HG03039 (cell line): ENCODE measurements at regions not wholly inside any gene's neighbourhood (a gene's known extent, or its start where the extent isn't known, plus 50 kb on each side); places are given as distances from the start of the nearest gene placed in this dataset.

ENCODE experiments used
- ATAC-seq: cut with Tn5 transposase; IDR thresholded peaks from one replicate; pipeline ENCODE4 v1.9.1; 2021; ENCODE audit warnings: mild to moderate bottlenecking, moderate library complexity; ENCODE audit not compliant: unreplicated experiment

DNA sequence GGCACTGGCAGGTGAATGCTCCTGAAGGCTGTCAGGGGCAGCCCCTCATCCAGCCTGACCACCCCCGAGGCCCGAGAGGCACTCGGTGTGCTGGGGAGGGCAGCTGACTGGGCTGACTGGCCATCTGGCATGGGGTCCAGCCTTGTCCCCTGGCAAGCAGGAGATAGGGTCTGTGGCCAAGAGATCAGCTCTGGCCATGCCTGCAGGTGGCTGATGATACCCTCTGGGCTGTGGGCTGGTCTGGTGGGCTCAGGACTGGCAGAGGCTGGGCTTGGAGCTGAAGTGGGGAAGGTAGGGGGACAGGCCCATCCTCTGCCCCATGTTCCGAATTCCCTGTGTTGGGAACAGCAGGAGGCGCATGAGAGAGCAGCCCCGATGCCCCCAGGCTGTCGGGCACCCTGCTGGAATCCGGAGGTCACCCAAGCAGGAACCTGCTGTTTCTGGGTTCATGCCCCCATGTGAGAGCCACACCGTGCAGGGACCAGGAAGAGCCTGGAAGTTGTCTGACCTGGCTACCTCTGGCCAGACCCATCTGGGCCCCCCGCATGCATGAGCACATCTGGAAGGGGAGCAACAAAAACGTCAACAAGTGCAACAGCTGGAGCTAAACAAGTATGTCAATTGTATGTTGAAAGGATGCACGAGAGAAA lies 527.0 kb downstream of the TBC1D22A start:
- no peak for ATAC-seq

DNA sequence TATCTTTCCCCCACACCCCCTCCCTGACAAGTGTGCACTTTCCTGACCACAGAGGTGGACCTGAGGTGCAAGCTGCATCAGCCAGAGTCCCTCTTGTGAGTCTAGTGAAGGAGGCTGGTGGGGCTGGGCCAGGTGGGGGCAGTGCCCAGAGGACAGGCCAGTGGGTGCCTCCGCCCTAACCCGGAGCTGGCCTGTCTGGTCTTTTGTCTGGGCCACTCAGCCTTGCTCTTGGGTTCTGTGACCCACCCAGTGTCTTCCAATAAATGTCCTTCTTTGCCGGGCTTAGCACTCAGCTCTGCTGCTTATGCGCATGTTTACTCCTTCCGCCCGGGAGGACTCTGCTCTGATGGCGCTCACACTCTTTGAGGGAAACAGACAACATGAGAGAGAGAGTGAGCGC lies 526.2 kb downstream of the TBC1D22A start:
- ATAC-seq: no peak

DNA sequence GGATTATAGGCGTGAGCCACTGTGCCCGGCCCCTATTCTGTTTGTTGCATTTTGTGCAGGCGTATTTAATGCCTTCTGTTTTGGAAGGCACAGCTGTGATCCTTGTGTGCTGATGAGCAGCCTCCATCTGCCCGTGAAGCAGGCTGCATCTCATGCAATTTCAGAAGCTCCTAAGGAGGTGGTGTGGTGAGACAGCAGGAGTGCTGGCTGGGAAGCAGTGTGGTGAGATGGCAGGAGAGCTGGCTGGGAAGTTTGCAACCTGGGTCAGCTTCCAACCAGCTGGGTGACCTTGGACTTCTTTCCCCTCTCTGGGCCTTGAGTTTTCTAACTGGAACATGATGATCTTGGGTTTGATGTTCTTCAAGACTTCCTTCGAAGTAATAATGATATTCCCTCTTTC lies 525.1 kb downstream of the TBC1D22A start:
- no peak for ATAC-seq

DNA sequence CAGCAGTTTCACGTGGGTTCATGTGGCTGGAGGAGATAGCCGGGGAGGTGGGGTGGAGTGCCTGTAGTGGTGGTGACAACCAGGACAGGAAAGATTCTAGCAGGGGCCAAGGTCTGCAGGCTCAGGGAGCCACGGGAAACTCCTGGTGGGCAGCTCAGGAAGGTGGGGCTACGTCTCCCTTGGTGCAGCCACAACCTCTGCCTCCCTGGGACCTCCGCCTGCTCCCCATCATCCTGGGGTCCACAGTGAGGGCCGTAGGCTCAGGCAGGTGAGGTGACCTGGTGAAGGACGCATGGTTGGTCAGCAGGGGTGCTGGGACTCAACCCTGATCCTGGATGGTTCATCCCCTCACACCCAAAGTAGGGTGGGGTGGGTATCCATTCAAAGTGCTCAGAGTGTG lies 524.1 kb downstream of the TBC1D22A start:
- ATAC-seq: no peak

DNA sequence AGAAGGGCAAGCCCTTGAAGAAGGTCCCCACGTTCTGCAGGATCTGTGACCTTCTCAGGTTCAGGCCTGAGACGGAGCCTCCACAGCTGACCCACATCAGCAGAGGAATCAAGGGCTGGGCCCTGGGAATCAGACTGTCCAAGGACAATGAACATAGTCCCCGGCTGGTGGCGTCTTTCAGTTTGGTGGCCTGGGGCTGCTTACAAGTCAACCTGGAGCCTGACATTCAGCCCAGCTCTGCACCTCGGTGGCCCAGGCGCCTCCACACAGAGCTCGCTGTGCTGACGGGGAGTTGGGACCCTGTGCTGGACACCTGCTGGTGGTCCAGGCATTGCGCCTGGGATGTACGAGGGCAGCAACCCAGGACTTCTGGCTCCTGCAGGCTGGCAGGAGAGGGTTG lies 523.5 kb downstream of the TBC1D22A start:
- no peak for ATAC-seq

DNA sequence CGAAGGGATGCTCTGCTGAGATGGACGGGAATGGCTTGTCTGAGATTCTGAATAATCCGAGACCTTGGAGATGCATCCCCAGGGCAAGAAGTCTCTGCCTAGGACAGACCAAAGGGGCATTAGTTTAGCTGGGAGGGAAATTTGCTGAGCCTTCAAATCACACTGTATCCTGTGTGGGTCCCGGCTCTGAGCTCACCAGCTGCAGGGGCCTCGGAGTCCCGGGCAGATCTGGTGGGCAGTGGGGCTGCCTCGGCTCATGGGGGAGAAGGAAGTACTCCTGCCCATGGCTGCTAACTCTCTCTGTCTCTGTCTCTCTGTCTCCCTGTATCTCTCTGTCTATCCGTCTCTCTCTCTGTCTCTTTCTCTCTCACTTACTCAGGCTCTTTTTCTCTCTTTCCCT lies 522.4 kb downstream of the TBC1D22A start:
- ATAC-seq: no peak

DNA sequence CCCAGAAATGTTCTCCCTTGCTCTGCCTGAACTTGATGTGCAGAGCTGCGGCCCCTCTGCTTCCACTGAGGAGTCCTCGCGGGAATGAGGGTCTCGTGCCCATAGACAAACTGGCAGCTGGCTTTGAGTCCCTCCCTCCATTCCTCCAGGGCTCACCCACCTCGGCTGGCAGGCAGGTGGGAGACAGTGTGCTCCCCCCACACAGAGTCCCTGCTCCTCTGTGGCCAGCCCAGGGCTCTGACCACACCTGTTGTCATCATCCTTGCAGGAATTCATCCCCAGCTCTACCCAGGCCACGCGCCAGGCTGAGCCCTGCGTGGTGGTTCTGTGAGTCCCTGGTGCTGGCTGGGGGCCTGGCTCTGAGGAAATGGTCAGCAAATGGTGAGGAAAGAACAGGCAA lies 521.9 kb downstream of the TBC1D22A start:
- ATAC-seq: no peak

DNA sequence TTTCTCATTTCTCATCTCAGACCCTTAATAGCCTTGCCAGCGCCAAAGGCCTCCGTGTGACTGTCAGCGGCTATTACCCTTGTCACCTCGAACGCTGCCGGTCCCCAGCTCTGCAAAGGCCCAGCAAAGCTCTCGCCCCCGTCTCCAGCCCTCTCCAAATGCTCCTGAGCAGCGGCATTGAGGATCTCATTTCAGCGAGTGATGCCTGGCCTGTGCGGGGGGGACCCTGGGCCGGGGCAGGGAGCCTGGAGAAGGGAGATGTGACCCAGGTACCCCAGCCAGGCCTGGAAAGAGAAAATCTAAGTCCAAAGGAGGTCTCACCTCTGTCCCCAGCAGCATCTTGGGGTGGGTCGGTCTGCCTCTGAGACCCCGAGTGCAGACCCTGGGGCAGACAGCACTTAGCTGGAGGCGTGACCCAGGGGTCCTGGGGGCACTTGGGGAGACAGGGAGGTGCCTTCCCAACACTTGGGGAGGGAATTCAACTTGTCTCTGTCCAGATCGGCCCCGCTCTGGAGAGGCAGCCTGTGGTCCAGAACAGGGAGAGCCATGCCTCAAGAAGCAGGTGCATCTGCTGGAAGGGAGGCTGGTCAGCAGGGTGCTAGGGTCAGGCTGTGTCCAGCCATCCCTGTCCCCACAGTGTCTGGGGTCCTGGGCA lies 521.3 kb downstream of the TBC1D22A start:
- no peak for ATAC-seq

DNA sequence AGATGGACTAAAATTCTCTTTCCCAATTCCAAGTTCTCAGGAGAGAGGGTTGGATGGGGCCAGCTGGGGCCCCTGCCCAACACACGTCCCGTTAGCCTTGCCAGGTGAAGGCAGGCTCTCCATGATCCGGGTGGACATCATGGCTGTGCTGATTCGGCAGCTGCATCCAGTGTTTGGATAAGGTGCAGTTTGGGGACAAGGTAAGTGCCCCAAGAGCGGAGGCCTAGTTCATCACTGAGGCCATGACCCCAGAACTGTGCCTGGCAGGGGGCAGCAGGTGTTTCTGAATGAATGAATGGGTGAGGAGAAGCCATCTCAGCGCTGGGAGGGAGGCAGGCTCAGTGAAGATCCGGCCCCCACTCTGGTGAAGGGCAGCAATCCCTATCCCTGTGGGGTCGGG lies 520.4 kb downstream of the TBC1D22A start:
- ATAC-seq: no peak

DNA sequence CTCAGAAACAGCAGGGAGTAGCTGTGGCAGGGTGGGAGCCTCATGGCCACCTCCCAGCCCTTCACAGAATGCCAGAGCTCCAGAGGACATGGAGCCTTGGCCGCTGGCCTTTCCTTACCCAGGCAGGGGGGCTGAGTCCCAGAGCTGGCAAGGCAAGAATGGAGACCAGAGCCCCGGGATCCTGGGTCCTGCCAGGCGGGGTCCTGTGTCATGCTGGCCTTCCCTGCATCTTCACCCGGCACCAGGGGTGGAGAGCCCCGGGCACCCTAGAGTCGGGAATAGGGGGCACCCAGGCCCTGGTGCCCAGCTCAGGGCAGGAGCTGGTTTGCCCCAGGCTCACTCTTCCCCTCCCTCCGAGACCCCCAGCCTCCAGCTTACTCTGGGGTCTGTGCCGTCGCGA lies 519.9 kb downstream of the TBC1D22A start:
- ATAC-seq: no peak

DNA sequence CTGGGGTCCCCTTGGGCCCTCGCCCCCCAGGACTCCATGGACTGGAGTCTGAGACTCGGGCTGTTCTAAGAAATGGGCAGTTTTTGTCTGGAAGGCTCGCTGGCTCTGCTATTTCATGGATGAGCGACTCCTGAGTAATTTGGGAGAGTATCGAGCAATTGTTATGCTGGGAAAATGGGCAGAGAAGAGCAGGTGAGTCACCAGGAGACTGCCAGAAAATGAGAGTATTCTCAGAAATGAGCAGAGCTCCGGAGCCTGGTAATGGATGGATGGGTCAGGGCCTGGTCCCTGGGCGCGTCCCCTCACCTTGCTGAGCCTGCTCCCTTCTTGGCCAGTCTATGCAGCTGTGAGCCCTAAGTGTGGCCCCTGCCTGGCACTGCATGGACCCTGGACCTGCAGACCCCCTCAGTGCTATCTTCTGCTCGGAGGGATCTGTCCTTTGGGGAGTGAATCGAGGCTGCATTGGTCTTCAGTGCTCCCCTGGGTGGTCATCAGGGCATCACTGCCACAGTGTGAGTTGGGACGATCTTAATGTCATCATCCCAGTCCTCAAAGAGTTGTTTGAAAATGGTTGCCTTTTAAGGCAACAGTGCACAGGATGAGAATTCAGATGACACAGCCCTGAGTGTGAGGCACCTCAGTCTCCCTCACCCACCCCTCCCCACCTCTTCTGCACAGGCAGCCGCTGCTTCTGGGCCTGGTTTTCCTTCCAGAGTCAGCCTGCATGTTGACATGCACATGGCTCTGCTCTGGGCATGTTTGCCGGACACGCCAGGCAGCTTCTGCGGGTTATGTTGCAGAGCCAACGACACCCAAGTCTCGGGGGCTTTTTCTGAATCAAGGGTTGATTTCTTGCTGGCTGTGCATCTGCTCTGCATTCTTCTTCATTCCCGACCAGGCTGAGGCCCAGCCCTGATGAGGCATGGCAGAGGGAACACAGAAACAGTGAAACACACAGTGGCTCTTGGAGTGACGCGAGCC lies 519.0 kb downstream of the TBC1D22A start:
- ATAC-seq: no peak

DNA sequence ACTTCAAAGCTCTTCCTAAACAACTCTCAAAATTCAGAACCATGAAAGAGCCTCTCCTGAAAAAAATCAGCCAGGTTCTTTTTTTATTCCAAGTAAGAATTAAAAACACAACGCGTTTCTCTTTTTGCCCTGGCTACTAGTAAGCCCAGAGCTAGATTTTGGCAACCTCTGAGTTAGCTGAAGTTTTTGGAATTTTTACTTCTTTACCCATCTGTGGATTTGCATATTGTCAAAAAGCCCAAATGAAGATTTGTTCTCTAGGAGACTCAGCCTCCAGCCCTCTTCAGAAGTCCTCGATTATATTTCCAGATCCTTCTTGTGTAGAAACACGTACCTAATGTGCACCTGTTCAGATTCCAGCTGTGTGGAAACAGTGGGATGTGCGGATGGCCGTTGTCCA lies 517.9 kb downstream of the TBC1D22A start:
- no peak for ATAC-seq

DNA sequence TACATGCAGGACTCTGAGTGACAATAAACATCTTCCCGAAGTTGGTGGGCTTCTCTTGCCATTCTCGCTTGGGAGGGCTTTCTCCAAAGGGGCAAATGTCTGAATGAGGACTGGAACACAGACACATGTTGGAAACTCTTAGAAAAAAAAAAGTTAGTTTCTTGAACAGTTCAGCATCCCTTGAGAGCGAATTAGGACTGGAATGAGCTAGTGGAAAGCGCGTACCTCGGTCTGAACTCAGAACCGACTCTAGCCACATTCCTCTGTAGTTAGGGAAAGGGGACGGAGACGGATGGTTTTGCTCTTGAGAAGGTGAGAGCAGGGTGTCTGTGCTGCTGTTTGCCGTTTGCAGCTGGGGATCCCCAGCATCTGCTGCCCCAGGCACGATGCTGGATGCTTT lies 517.3 kb downstream of the TBC1D22A start:
- ATAC-seq: no peak

DNA sequence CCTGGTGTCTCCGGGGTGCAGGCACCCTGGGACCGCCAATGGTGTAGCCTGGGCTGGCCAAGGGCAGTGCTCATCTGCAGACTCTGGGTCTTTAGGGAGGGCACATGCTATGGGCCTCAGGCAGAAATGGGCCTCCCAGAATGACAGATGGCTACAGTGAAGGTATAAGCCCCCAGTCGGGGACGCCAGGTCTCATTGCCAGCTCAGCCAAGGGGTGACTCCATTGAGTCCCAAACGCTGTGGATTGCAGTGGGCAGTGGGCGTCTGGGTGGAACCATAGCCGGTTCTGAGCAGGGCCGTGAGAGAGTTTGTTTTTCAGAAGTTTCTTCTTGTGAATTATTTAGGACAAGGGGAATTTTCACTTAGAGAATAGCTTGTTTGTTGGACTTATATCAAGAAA lies 516.9 kb downstream of the TBC1D22A start:
- ATAC-seq: no peak

DNA sequence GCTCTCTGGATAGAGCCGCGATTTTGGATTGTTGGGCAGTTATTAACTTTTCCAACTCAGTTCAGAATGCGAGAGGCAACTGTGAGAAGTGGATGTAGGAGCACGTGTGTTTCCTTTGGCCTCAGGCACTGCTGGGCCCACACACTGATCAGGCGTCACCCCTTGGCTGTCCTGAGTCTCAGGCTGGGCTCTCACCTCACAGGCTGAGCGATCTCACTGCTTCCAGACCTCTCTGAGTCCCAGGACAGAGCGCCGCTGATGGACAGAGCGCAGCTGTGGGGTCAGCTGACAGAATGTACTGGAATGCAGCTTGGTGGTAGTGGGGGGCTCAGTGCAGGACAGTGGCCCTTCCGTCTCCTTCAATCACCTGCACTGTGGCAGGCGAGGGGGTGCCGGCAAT lies 516.2 kb downstream of the TBC1D22A start:
- no peak for ATAC-seq

DNA sequence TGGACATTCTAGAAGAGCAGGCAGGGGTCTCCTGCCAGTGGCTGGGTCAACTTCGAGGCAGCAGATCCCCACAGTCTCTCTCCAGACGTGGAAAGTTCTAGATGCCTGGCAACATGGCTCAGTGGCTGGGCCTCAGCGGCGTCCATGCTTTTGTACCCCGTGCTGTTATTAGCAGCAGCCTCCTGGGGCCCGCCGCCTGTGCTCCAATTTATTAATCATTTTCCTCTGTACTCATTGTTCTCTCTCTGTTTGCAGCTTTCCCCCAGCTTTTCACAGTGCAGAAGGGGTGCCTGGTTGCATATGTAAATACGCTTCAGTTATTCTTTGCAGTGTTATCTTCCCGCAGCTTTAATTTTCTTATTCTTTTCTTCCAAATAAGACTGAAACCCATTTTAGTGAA lies 515.1 kb downstream of the TBC1D22A start:
- ATAC-seq: no peak

DNA sequence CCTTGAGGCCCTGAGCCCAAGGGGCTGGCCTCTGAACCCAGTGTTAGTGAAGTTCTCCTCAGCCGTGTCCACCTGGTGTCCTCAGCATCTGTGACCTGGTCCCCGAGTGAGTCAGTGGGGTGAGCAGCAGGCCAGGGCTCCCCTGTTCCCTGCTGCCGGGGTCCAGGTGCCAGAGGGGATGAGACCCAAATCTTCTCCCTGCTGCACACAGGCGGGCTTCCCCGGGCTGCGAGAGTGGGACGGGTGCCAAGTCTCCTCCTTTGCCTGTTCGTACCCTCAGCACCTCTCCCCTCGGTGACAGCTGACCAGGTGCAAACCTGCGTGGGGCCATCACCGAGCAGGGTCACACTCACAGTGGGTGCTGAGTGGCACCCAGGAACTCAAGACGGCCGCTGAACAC lies 514.5 kb downstream of the TBC1D22A start:
- ATAC-seq: no peak

DNA sequence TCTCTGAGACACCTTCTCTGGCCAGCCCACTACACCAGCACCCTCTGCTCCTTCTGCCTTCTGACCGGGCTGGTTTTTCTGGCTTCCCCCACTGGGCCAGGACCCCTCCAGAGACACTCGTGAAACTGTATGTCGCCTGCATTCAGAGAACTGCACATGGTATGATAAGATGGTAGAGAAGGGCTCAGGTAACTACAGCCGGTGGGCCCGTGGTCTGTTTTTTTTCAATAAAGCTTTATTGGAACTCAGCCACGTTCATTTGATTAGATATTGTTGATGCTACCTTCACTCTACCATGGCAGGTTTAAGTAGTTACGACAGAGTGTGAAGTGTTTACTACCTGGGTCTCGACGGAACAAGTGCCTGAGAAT lies 514.0 kb downstream of the TBC1D22A start:
- no peak for ATAC-seq

DNA sequence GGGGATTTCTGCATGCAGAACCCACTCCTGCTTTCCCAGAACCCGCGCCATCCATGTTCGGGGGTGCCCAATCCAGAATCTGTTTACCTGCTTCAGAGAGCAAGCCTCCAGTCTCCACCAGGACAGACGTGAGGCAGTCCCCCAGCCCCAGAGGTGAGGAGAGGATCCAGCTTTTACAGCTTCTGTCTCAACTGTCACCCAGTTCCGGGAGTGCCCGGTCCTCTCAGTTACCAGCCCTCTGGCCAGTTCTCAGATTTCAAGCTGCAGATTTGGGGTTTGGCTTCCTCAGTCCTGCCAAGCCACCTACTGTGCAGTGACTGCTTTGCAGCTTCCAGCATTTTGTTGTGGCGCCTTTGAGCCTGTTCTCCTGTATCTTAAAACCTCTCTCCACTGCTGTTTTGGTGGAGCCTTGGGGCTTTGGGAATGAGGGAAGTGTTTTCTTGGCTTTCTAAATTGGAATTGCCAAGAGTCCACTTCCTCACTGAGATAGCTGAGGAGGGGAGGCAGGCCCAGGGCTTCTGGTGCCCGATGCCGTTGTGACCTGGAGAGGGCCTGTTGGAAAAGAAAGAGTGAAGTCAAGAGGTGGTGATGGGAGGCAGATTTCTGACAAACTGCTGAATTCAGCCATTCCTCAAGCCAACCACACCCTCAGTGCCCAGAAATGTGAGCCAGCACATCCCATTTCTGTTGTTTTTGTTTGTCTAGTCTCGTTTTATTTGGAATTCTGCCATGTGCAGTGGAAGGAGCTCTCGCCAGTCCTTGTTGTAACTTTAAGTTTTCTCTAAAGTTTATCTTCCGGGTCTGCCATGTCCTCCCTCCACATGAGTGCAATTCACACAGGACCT lies 513.4 kb downstream of the TBC1D22A start:
- no peak for ATAC-seq

DNA sequence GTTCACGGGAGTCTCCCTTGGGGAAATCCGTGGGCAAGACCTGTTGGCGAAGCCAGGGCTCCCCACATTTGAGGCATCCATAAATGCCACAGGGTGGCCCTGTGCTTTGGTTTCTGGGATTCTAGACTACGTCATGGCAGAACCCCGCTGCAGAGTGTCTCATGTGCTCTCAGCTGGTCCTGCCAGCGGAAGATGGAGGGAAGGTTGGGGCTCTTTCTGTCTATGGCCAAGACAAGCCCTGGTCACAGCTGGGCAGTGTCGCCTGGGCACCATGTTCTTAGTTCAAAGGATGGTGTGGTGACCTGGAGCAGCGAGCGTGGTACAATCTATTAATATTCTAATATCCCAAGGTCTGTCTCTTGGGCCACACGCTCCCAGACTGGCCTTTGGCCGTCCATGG lies 511.7 kb downstream of the TBC1D22A start:
- no peak for ATAC-seq
